Neural cell (in vitro differentiated cells): ENCODE measurements at regions not wholly inside any gene's neighbourhood (a gene's known extent, or its start where the extent isn't known, plus 50 kb on each side); places are given as distances from the start of the nearest gene placed in this dataset.

Source experiments
- EZH2 ChIP-seq: fragments of 200-600, 300-800 bp; shearing (Covaris generic), sonication (generic); IDR thresholded peaks from 2 replicates; pipeline ENCODE4 v1.6.1; 2014; ENCODE audit warnings: antibody characterized with exemption, low read length, borderline replicate concordance, mild to moderate bottlenecking; ENCODE audit not compliant: insufficient read depth, poor library complexity, severe bottlenecking
- POLR2AphosphoS5 ChIP-seq: IDR thresholded peaks from 2 replicates; pipeline ENCODE4 v1.6.1; 2012
- REST ChIP-seq: IDR thresholded peaks from 2 replicates; pipeline ENCODE4 v1.6.1; 2012; ENCODE audit warnings: borderline replicate concordance
- TF ChIP-seq, protein P1 (sequence below): fragments of 450-650 bp; IDR thresholded peaks from 2 replicates; pipeline ENCODE4 v1.5.1; 2014; ENCODE audit warnings: antibody characterized with exemption, mild to moderate bottlenecking, moderate library complexity; ENCODE audit not compliant: poor library complexity, severe bottlenecking

GRCh38 chr18:38575648-38576047 lies 1010.0 kb upstream of the CELF4 start:
- TF ChIP-seq REST (no peak), POLR2AphosphoS5 (no peak), EZH2 (no peak)
- TF ChIP-seq, protein P1, sequence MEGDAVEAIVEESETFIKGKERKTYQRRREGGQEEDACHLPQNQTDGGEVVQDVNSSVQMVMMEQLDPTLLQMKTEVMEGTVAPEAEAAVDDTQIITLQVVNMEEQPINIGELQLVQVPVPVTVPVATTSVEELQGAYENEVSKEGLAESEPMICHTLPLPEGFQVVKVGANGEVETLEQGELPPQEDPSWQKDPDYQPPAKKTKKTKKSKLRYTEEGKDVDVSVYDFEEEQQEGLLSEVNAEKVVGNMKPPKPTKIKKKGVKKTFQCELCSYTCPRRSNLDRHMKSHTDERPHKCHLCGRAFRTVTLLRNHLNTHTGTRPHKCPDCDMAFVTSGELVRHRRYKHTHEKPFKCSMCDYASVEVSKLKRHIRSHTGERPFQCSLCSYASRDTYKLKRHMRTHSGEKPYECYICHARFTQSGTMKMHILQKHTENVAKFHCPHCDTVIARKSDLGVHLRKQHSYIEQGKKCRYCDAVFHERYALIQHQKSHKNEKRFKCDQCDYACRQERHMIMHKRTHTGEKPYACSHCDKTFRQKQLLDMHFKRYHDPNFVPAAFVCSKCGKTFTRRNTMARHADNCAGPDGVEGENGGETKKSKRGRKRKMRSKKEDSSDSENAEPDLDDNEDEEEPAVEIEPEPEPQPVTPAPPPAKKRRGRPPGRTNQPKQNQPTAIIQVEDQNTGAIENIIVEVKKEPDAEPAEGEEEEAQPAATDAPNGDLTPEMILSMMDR: no peak
